Astrocyte (in vitro differentiated cells and primary cell): ENCODE measurements at regions not wholly inside any gene's neighbourhood (a gene's known extent, or its start where the extent isn't known, plus 50 kb on each side); places are given as distances from the start of the nearest gene placed in this dataset.
A peak's percentile ranks its signal among the peaks of the same experiment; 100 is the strongest.

ENCODE experiments used
- DNase-seq: peaks from one replicate; pipeline ENCODE4 v3.0.0-alpha.2; 2010; ENCODE audit warnings: low read depth
- FAIRE-seq: peaks from 2 replicates; lab custom pipeline; 2011; peaks lifted over from hg19 to GRCh38; lab: Jason Lieb, UNC
- H2AFZ ChIP-seq: 2 replicates; pipeline ENCODE4 v1.6.0; 2012; ENCODE audit warnings: low read depth, low read length, inconsistent platforms
- H3K27ac ChIP-seq: 2 replicates; pipeline ENCODE4 v1.5.1; 2011; ENCODE audit warnings: low read depth, low read length, inconsistent platforms
- H3K27me3 ChIP-seq: 2 replicates; pipeline ENCODE4 v1.6.0; 2011; ENCODE audit warnings: low read length, inconsistent platforms; ENCODE audit not compliant: insufficient read depth
- H3K36me3 ChIP-seq: 2 replicates; pipeline ENCODE4 v1.5.1; 2011; ENCODE audit warnings: low read length, inconsistent platforms; ENCODE audit not compliant: insufficient read depth
- H3K4me1 ChIP-seq: 2 replicates; pipeline ENCODE4 v1.5.1; 2011; ENCODE audit warnings: low read length, inconsistent platforms; ENCODE audit not compliant: insufficient read depth
- H3K4me2 ChIP-seq: 2 replicates; pipeline ENCODE4 v1.6.0; 2012; ENCODE audit warnings: low read length, inconsistent platforms
- H3K4me3 ChIP-seq: 2 replicates; pipeline ENCODE4 v1.5.1; 2011; ENCODE audit warnings: low read depth, mild to moderate bottlenecking, low read length, inconsistent platforms; ENCODE audit not compliant: insufficient read depth
- H3K79me2 ChIP-seq: 2 replicates; pipeline ENCODE4 v1.6.0; 2012; ENCODE audit warnings: mild to moderate bottlenecking, low read length, inconsistent platforms; ENCODE audit not compliant: insufficient read depth
- H3K9ac ChIP-seq: 2 replicates; pipeline ENCODE4 v1.6.0; 2012; ENCODE audit warnings: mild to moderate bottlenecking, low read length, inconsistent platforms
- H3K9me3 ChIP-seq: 2 replicates; pipeline ENCODE4 v1.5.1; 2012; ENCODE audit warnings: low read depth, mild to moderate bottlenecking, low read length, inconsistent platforms; ENCODE audit not compliant: insufficient read depth
- H4K20me1 ChIP-seq: 2 replicates; pipeline ENCODE4 v1.6.0; 2012; ENCODE audit warnings: low read length, inconsistent platforms; ENCODE audit not compliant: insufficient read depth
- H3K27ac Mint-ChIP-seq: one replicate; pipeline ENCODE4 v1.8.0; 2021; ENCODE audit warnings: mild to moderate bottlenecking, mixed read lengths; ENCODE audit not compliant: unreplicated experiment
- H3K27me3 Mint-ChIP-seq: one replicate; pipeline ENCODE4 v1.8.0; 2021; ENCODE audit warnings: low read depth, mixed read lengths; ENCODE audit not compliant: unreplicated experiment
- H3K36me3 Mint-ChIP-seq: one replicate; pipeline ENCODE4 v1.8.0; 2021; ENCODE audit warnings: low read depth, mixed read lengths; ENCODE audit not compliant: unreplicated experiment
- H3K4me1 Mint-ChIP-seq: one replicate; pipeline ENCODE4 v1.8.0; 2021; ENCODE audit warnings: low read depth, mixed read lengths; ENCODE audit not compliant: unreplicated experiment
- H3K4me3 Mint-ChIP-seq: one replicate; pipeline ENCODE4 v1.8.0; 2021; ENCODE audit warnings: mild to moderate bottlenecking, moderate library complexity, mixed read lengths; ENCODE audit not compliant: unreplicated experiment
- H3K9me3 Mint-ChIP-seq: one replicate; pipeline ENCODE4 v1.8.0; 2021; ENCODE audit warnings: mild to moderate bottlenecking, mixed read lengths; ENCODE audit not compliant: unreplicated experiment
- CTCF ChIP-seq: IDR thresholded peaks from 2 replicates; pipeline ENCODE4 v1.5.1; 2011; ENCODE audit warnings: low read depth, mild to moderate bottlenecking, inconsistent platforms, low read length, moderate library complexity; ENCODE audit not compliant: insufficient read depth
- EZH2 ChIP-seq: IDR thresholded peaks from 2 replicates; pipeline ENCODE4 v1.6.1; 2012; ENCODE audit warnings: mild to moderate bottlenecking, low read length, inconsistent platforms; ENCODE audit not compliant: insufficient read depth

- H3K4me3 Mint-ChIP-seq = no peak overlapping the region
- no peak overlapping the region for H3K27ac ChIP-seq
- H3K36me3 ChIP-seq = no peaks in the 10 kb centered on the region
- no peak overlapping the region for H3K9ac ChIP-seq
- H3K4me2 ChIP-seq = no peak overlapping the region
- no peak for TF ChIP-seq CTCF
- TF ChIP-seq EZH2 = no peak
- H3K27me3 ChIP-seq = no peaks in the 10 kb centered on the region
- H3K4me1 ChIP-seq = no peaks in the 10 kb centered on the region
- FAIRE-seq = no peak
- no peaks in the 10 kb centered on the region for H3K9me3 Mint-ChIP-seq
- no peak for DNase-seq
- H4K20me1 ChIP-seq = no peaks in the 10 kb centered on the region
- no peaks in the 10 kb centered on the region for H3K4me1 Mint-ChIP-seq
- H3K27ac Mint-ChIP-seq = no peak overlapping the region
- H3K4me3 ChIP-seq = no peak overlapping the region
- H3K36me3 Mint-ChIP-seq = no peaks in the 10 kb centered on the region
- H3K9me3 ChIP-seq = no peaks in the 10 kb centered on the region
- no peaks in the 10 kb centered on the region for H3K27me3 Mint-ChIP-seq
- no peak overlapping the region for H2AFZ ChIP-seq
- no peaks in the 10 kb centered on the region for H3K79me2 ChIP-seq
Measured at GRCh38 chr2:67633212-67633856, 236.2 kb downstream of the ETAA1 start.

- DNase-seq (no peak), FAIRE-seq (no peak)
- Histone ChIP-seq H3K4me2 (no peak overlapping the region), H3K27me3 (no peaks in the 10 kb centered on the region), H3K27ac (no peak overlapping the region), H3K9ac (no peak overlapping the region), H4K20me1 (no peaks in the 10 kb centered on the region), H3K9me3 (no peaks in the 10 kb centered on the region), H3K4me1 (no peaks in the 10 kb centered on the region), H3K36me3 (no peaks in the 10 kb centered on the region), H3K79me2 (no peaks in the 10 kb centered on the region), H2AFZ (no peak overlapping the region), H3K4me3 (no peak overlapping the region)
- Mint-ChIP-seq H3K4me1 (no peaks in the 10 kb centered on the region), H3K9me3 (no peaks in the 10 kb centered on the region), H3K27me3 (no peaks in the 10 kb centered on the region), H3K27ac (no peak overlapping the region), H3K36me3 (no peaks in the 10 kb centered on the region), H3K4me3 (no peak overlapping the region)
- TF ChIP-seq EZH2 (no peak), CTCF (no peak)
Measured at GRCh38 chr2:67638146-67638545, 241.0 kb downstream of the ETAA1 start.

- H3K9me3 ChIP-seq = peaks cover under 1% of the 10 kb centered on the region
- no peak overlapping the region for H2AFZ ChIP-seq
- H3K9ac ChIP-seq = no peak overlapping the region
- H3K27ac ChIP-seq = no peak overlapping the region
- no peak overlapping the region for H3K27ac Mint-ChIP-seq
- no peak overlapping the region for H3K4me2 ChIP-seq
- no peaks in the 10 kb centered on the region for H3K79me2 ChIP-seq
- H3K4me3 ChIP-seq = no peak overlapping the region
- no peaks in the 10 kb centered on the region for H3K27me3 Mint-ChIP-seq
- no peaks in the 10 kb centered on the region for H3K4me1 ChIP-seq
- DNase-seq (peak; percentile 61), FAIRE-seq (no peak)
- H4K20me1 ChIP-seq = no peaks in the 10 kb centered on the region
- H3K36me3 ChIP-seq = no peaks in the 10 kb centered on the region
- no peak overlapping the region for H3K4me3 Mint-ChIP-seq
- H3K4me1 Mint-ChIP-seq = peaks cover 4% of the 10 kb centered on the region
- H3K36me3 Mint-ChIP-seq = no peaks in the 10 kb centered on the region
- H3K27me3 ChIP-seq = no peaks in the 10 kb centered on the region
- TF ChIP-seq CTCF = no peak
- TF ChIP-seq EZH2 = no peak
- no peaks in the 10 kb centered on the region for H3K9me3 Mint-ChIP-seq
Measured at GRCh38 chr2:67641312-67642045, 244.3 kb downstream of the ETAA1 start.
